A549 (cell line): ENCODE measurements at regions not wholly inside any gene's neighbourhood (a gene's known extent, or its start where the extent isn't known, plus 50 kb on each side); places are given as distances from the start of the nearest gene placed in this dataset.

Source experiments
- BCL3 ChIP-seq: fragments of >200 bp; sonication (Bioruptor Twin); formaldehyde crosslinking; IDR thresholded peaks from 3 replicates; pipeline ENCODE4 v1.6.1; 2016
- CBX2 ChIP-seq: fragments of 200-600 bp; sonication (generic); IDR thresholded peaks from 2 replicates; pipeline ENCODE4 v1.6.1; 2016; ENCODE audit warnings: low read depth, mild to moderate bottlenecking, borderline replicate concordance
- CTCF ChIP-seq: fragments of >200 bp; sonication (Bioruptor Twin); formaldehyde crosslinking; IDR thresholded peaks from 3 replicates; pipeline ENCODE4 v1.5.1; 2016
- EP300 ChIP-seq, 2 experiments: fragments of >200 bp; sonication (Bioruptor Twin); formaldehyde crosslinking; IDR thresholded peaks; 2 replicates in 1 of 2; 3 replicates in 1 of 2; pipeline ENCODE4 v1.6.1; 2016 to 2017
- GATA3 ChIP-seq: IDR thresholded peaks from 2 replicates; pipeline ENCODE4 v1.6.1; 2012; ENCODE audit warnings: borderline replicate concordance
- HES2 ChIP-seq: fragments of >200 bp; sonication (Bioruptor Twin); formaldehyde crosslinking; IDR thresholded peaks from 2 replicates; pipeline ENCODE4 v1.6.1; 2016
- KDM5A ChIP-seq: fragments of 200-600 bp; sonication (generic); IDR thresholded peaks from 2 replicates; pipeline ENCODE4 v1.6.1; 2016; ENCODE audit warnings: antibody characterized with exemption, mild to moderate bottlenecking
- MAX ChIP-seq: IDR thresholded peaks from 2 replicates; pipeline ENCODE4 v1.6.1; 2012
- POLR2A ChIP-seq: IDR thresholded peaks from 2 replicates; pipeline ENCODE4 v1.6.1; 2012; ENCODE audit warnings: mild to moderate bottlenecking, low read length
- RCOR1 ChIP-seq: fragments of 150-350 bp; IDR thresholded peaks from 2 replicates; pipeline ENCODE4 v1.6.1; 2014; ENCODE audit warnings: antibody characterized with exemption, low read length, low read depth
- SMC3 ChIP-seq: fragments of >200 bp; sonication (Bioruptor Twin); formaldehyde crosslinking; IDR thresholded peaks from 3 replicates; pipeline ENCODE4 v1.6.1; 2018; ENCODE audit warnings: inconsistent platforms

- TF ChIP-seq CTCF (no peak), RCOR1 (no peak), BCL3 (no peak), POLR2A (no peak), HES2 (no peak), MAX (no peak), CBX2 (no peak), EP300 (IDR thresholded peaks at IDR 0.05) (no peak), GATA3 (no peak), SMC3 (no peak), KDM5A (no peak)
Measured at GRCh38 chr10:65320236-65321026, 1605.4 kb upstream of the LRRTM3 start.
